SK-N-SH (cell line): ENCODE measurements at regions not wholly inside any gene's neighbourhood (a gene's known extent, or its start where the extent isn't known, plus 50 kb on each side); places are given as distances from the start of the nearest gene placed in this dataset.

Experiments
- CTCF ChIA-PET: fragments of 300-600, 350-600 bp; formaldehyde crosslinking; extraction: SDS; loops from one replicate; lab custom pipeline; 2021; lab: Yijun Ruan, JAX
- POLR2A ChIA-PET: fragments of 350-600 bp; sonication (Branson Sonifier 250); formaldehyde crosslinking; extraction: SDS; loops from one replicate; lab custom pipeline; 2020; ENCODE audit warnings: antibody characterized with exemption, inconsistent platforms; lab: Yijun Ruan, JAX
- DNase-seq: peaks from one replicate; pipeline ENCODE4 v3.0.0; 2012
- H2AFZ ChIP-seq: fragments of 200-600 bp; sonication (generic); 2 replicates; pipeline ENCODE4 v1.8.1; 2016; ENCODE audit warnings: antibody characterized with exemption, mild to moderate bottlenecking, low read depth
- H3F3A ChIP-seq: fragments of 200-600 bp; sonication (generic); replicated peaks from 2 replicates; pipeline ENCODE3; 2016; ENCODE audit warnings: antibody characterized with exemption, mild to moderate bottlenecking; ENCODE audit not compliant: insufficient read depth
- H3K27ac ChIP-seq, 2 experiments: fragments of 200-500 bp in 1 of 2; fragments of 200-600 bp in 1 of 2; sonication (Bioruptor generic) in 1 of 2; sonication (generic), shearing (Covaris generic) in 1 of 2; 2 replicates each; pipeline versions ENCODE4 v1.5.1 to v1.6.1; 2014 to 2016; ENCODE audit warnings: low read depth in 2 of 2, inconsistent platforms in 1 of 2, low read length in 1 of 2, mild to moderate bottlenecking in 1 of 2, mixed read lengths in 1 of 2
- H3K27me3 ChIP-seq: fragments of 200-600 bp; sonication (generic), shearing (Covaris generic); 2 replicates; pipeline ENCODE4 v1.6.1; 2016; ENCODE audit warnings: mixed run types; ENCODE audit not compliant: insufficient read depth
- H3K36me3 ChIP-seq, 2 experiments: fragments of 200-500 bp in 1 of 2; fragments of 200-600 bp in 1 of 2; sonication (Bioruptor generic) in 1 of 2; sonication (generic) in 1 of 2; replicated peaks in 1 of 2; 2 replicates each; pipeline versions ENCODE3 to v1.5.1; 2014 to 2016; ENCODE audit warnings: low read length in 1 of 2, mild to moderate bottlenecking in 1 of 2; ENCODE audit not compliant: insufficient read depth in 2 of 2, control insufficient read depth in 1 of 2
- H3K4me1 ChIP-seq, 2 experiments: fragments of 200-500 bp in 1 of 2; fragments of 200-600 bp in 1 of 2; sonication (Bioruptor generic) in 1 of 2; sonication (generic), shearing (Covaris generic) in 1 of 2; 2 replicates each; pipeline versions ENCODE4 v1.5.1 to v1.6.1; 2014 to 2016; ENCODE audit warnings: low read depth in 1 of 2, low read length in 1 of 2, mixed run types in 1 of 2; ENCODE audit not compliant: insufficient read depth in 2 of 2, control insufficient read depth in 1 of 2
- H3K4me2 ChIP-seq: fragments of 200-600 bp; sonication (generic), shearing (Covaris generic); 2 replicates; pipeline ENCODE4 v1.6.1; 2017; ENCODE audit warnings: mixed run types
- H3K4me3 ChIP-seq, 2 experiments: fragments of 200-500 bp in 1 of 2; fragments of 200-600 bp in 1 of 2; sonication (Bioruptor generic) in 1 of 2; sonication (generic), shearing (Covaris generic) in 1 of 2; 2 replicates each; pipeline versions ENCODE4 v1.5.1 to v1.8.1; 2014 to 2016; ENCODE audit warnings: low read depth in 2 of 2, inconsistent platforms in 1 of 2, low read length in 1 of 2, mild to moderate bottlenecking in 1 of 2, mixed read lengths in 1 of 2, moderate library complexity in 1 of 2
- H3K79me2 ChIP-seq: fragments of 200-600 bp; sonication (generic); 2 replicates; pipeline ENCODE4 v1.8.1; 2017; ENCODE audit warnings: mild to moderate bottlenecking; ENCODE audit not compliant: insufficient read depth
- H3K9ac ChIP-seq: fragments of 200-600 bp; sonication (generic); 2 replicates; pipeline ENCODE4 v1.6.1; 2017; ENCODE audit warnings: mixed run types
- H3K9me2 ChIP-seq: fragments of 200-600 bp; sonication (generic); 2 replicates; pipeline ENCODE4 v1.6.1; 2017; ENCODE audit warnings: mixed run types
- H3K9me3 ChIP-seq: fragments of 200-600 bp; sonication (generic); 2 replicates; pipeline ENCODE4 v1.6.1; 2017; ENCODE audit warnings: mixed run types, mild to moderate bottlenecking, moderate library complexity
- H4K20me1 ChIP-seq: fragments of 200-600 bp; sonication (generic); 2 replicates; pipeline ENCODE4 v1.6.1; 2017; ENCODE audit warnings: mild to moderate bottlenecking, mixed run types; ENCODE audit not compliant: insufficient read depth
- CHD2 ChIP-seq: fragments of 150-350 bp; IDR thresholded peaks from 2 replicates; pipeline ENCODE4 v1.6.1; 2018; ENCODE audit warnings: low read length; ENCODE audit not compliant: partially characterized antibody
- EP300 ChIP-seq, 2 experiments: IDR thresholded peaks; 2 replicates each; pipeline versions ENCODE4 v1.4.0 to v1.6.1; 2012; ENCODE audit warnings: borderline replicate concordance in 1 of 2, low read depth in 1 of 2, low read length in 1 of 2
- FOXJ3 ChIP-seq: sonication (generic); formaldehyde crosslinking; IDR thresholded peaks from 2 replicates; pipeline ENCODE4 v1.5.1; 2020; ENCODE audit warnings: mild to moderate bottlenecking, missing genetic modification reagents
- GABPA ChIP-seq: IDR thresholded peaks from 2 replicates; pipeline ENCODE4 v1.4.0; 2012; ENCODE audit warnings: low read depth, mild to moderate bottlenecking
- JUND ChIP-seq: IDR thresholded peaks from 2 replicates; pipeline ENCODE4 v1.4.0; 2012
- MEF2A ChIP-seq: IDR thresholded peaks from 2 replicates; pipeline ENCODE4 v1.4.0; 2012; ENCODE audit warnings: low read depth, borderline replicate concordance
- MXI1 ChIP-seq: IDR thresholded peaks from 2 replicates; pipeline ENCODE4 v1.6.1; 2012; ENCODE audit warnings: mild to moderate bottlenecking, low read depth, low read length, improper control_type of control experiment
- PBX3 ChIP-seq: IDR thresholded peaks from 2 replicates; pipeline ENCODE4; 2012
- WGBS: methylation state at CpG from one replicate; pipeline ENCODE4 v1.1.6; 2017; ENCODE audit warnings: low lambda C conversion rate; 5-methylcytosine and 5-hydroxymethylcytosine counted together
- TF ChIP-seq, protein P1 (sequence below): IDR thresholded peaks from 2 replicates; pipeline ENCODE4 v1.4.0; 2012; ENCODE audit warnings: low read depth, borderline replicate concordance
- TF ChIP-seq, protein P2 (sequence below): fragments of 200-600 bp; sonication (generic); IDR thresholded peaks from 2 replicates; pipeline ENCODE4 v1.6.1; 2017; ENCODE audit warnings: antibody characterized with exemption, mild to moderate bottlenecking, moderate library complexity

- Histone ChIP-seq H2AFZ (no peak overlapping the region), H3K4me2 (no peak overlapping the region), H3K4me1 (no peaks in the 10 kb centered on the region), H4K20me1 (no peaks in the 10 kb centered on the region), H3K79me2 (no peaks in the 10 kb centered on the region), H3K9me2 (no peaks in the 10 kb centered on the region), H3K9ac (no peak overlapping the region), H3K9me3 (no peaks in the 10 kb centered on the region), H3K36me3 (no peaks in the 10 kb centered on the region), H3K27ac (no peak overlapping the region), H3K27me3 (no peaks in the 10 kb centered on the region; the same call in 1 of the 2 replicates), H3K4me3 (no peak overlapping the region), H3F3A (no peaks in the 10 kb centered on the region)
- no peak for DNase-seq
- TF ChIP-seq, protein P1, sequence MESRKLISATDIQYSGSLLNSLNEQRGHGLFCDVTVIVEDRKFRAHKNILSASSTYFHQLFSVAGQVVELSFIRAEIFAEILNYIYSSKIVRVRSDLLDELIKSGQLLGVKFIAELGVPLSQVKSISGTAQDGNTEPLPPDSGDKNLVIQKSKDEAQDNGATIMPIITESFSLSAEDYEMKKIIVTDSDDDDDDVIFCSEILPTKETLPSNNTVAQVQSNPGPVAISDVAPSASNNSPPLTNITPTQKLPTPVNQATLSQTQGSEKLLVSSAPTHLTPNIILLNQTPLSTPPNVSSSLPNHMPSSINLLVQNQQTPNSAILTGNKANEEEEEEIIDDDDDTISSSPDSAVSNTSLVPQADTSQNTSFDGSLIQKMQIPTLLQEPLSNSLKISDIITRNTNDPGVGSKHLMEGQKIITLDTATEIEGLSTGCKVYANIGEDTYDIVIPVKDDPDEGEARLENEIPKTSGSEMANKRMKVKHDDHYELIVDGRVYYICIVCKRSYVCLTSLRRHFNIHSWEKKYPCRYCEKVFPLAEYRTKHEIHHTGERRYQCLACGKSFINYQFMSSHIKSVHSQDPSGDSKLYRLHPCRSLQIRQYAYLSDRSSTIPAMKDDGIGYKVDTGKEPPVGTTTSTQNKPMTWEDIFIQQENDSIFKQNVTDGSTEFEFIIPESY, result no peak
- TF ChIP-seq, protein P2, sequence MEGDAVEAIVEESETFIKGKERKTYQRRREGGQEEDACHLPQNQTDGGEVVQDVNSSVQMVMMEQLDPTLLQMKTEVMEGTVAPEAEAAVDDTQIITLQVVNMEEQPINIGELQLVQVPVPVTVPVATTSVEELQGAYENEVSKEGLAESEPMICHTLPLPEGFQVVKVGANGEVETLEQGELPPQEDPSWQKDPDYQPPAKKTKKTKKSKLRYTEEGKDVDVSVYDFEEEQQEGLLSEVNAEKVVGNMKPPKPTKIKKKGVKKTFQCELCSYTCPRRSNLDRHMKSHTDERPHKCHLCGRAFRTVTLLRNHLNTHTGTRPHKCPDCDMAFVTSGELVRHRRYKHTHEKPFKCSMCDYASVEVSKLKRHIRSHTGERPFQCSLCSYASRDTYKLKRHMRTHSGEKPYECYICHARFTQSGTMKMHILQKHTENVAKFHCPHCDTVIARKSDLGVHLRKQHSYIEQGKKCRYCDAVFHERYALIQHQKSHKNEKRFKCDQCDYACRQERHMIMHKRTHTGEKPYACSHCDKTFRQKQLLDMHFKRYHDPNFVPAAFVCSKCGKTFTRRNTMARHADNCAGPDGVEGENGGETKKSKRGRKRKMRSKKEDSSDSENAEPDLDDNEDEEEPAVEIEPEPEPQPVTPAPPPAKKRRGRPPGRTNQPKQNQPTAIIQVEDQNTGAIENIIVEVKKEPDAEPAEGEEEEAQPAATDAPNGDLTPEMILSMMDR, result no peak
- TF ChIP-seq MEF2A, result no peak
- TF ChIP-seq EP300 (IDR thresholded peaks at IDR 0.05; ENCODE audit: borderline replicate concordance in 1 of 2, low read depth in 1 of 2, low read length in 1 of 2), result no peak
- no peak for TF ChIP-seq FOXJ3
- no peak for TF ChIP-seq CHD2
- CTCF ChIA-PET, result interaction anchor here (0.6 kb wide), 1 partner anchor 525 kb away, joined by 3 read pairs; no protein-coding TSS in a partner anchor
- POLR2A ChIA-PET, result no interaction called here
- 0% methylated on average over 11 of the region's 11 CpGs for WGBS
Observed at GRCh38 chr5:2666081-2666480, 85.4 kb downstream of the IRX2 start.

DNA sequence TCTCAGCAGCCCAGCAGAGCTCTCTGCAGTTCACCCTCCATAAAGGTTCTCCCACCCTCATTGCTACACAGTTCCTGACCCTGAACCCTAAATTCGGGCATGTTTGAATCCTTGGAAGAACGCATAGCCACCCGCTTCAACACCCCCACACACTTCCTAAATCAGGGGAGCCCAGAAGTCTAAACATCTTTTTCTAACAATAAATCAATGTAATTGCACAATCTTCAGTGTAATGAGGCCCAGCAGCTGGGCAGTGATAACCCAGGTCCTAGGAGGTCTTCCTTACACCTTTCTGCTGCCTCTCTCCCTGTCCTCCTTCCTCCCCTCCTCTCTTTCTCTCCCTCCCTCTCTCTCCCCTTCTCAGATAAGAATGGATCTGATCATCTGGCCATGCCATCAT lies 88.0 kb downstream of the IRX2 start:
- no peak overlapping the region for H3K27ac ChIP-seq
- H3K4me3 ChIP-seq, result no peak overlapping the region
- no peaks in the 10 kb centered on the region for H3K9me2 ChIP-seq
- no peaks in the 10 kb centered on the region for H3K36me3 ChIP-seq
- H3K79me2 ChIP-seq, result no peaks in the 10 kb centered on the region
- TF ChIP-seq MXI1 (no peak), JUND (no peak), GABPA (no peak), PBX3 (no peak)
- CTCF ChIA-PET, result no interaction called here
- no peaks in the 10 kb centered on the region for H3K4me1 ChIP-seq
- 0% methylated on average over 3 of the region's 3 CpGs for WGBS
- no peaks in the 10 kb centered on the region for H4K20me1 ChIP-seq
- no peak overlapping the region for H2AFZ ChIP-seq
- H3K9me3 ChIP-seq, result no peaks in the 10 kb centered on the region
- POLR2A ChIA-PET, result no interaction called here
- no peak overlapping the region for H3K4me2 ChIP-seq
- DNase-seq, result no peak
- H3F3A ChIP-seq, result no peaks in the 10 kb centered on the region
- peaks cover 15% of the 10 kb centered on the region; the same call in 1 of the 2 replicates for H3K27me3 ChIP-seq
- H3K9ac ChIP-seq, result no peak overlapping the region
